ENCODE measurements at regions not wholly inside any gene's neighbourhood (a gene's known extent, or its start where the extent isn't known, plus 50 kb on each side); places are given as distances from the start of the nearest gene placed in this dataset.

DNA sequence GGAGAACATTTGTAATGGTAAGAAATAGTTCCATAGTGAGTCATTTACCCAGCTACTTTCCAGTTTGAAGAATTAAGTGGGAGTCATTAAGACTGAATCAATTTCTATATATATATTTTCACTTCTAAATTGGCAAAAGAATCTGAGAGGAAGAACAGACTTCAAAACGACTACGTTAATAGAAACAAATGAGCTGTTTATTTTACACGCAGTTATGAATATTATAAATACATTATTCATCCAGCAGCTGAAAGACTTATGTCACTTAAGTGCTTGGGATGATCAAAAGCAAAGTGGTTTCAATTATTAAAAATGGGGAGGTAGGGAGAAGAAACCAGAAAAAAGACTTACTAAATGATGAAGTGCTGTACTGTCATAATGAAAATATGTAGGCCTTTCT lies 260.5 kb upstream of the DDX53 start:
- Mint-ChIP-seq H3K9me3 (ENCODE audit: unreplicated experiment) (no peaks in the 10 kb centered on the region), H3K27ac (ENCODE audit: unreplicated experiment) (no peak overlapping the region), H3K4me3 (ENCODE audit: unreplicated experiment) (no peak overlapping the region), H3K36me3 (ENCODE audit: low read depth, unreplicated experiment) (no peaks in the 10 kb centered on the region), H3K4me1 (ENCODE audit: low read depth, unreplicated experiment) (no peaks in the 10 kb centered on the region), H3K27me3 (ENCODE audit: low read depth, unreplicated experiment) (no peaks in the 10 kb centered on the region)
- H3K4me2 ChIP-seq (ENCODE audit: low read length), result no peak overlapping the region
- no peaks in the 10 kb centered on the region for H3K79me2 ChIP-seq (ENCODE audit: insufficient read depth, low read length)
- no peaks in the 10 kb centered on the region for H3K36me3 ChIP-seq (ENCODE audit: insufficient read depth, low read length)
- no peak overlapping the region for H2AFZ ChIP-seq (ENCODE audit: low read depth, low read length)
- no peaks in the 10 kb centered on the region for H4K20me1 ChIP-seq (ENCODE audit: insufficient read depth, low read length)
- H3K27ac ChIP-seq (ENCODE audit: low read depth, low read length), result no peak overlapping the region
- no peaks in the 10 kb centered on the region for H3K9me3 ChIP-seq (ENCODE audit: insufficient read depth, low read depth, low read length)
- FAIRE-seq (no peak), DNase-seq (ENCODE audit: low read depth) (peak; percentile 34)
- no peak for TF ChIP-seq EZH2 (IDR thresholded peaks at IDR 0.05; ENCODE audit: insufficient read depth, low read length)
- TF ChIP-seq, protein P1, sequence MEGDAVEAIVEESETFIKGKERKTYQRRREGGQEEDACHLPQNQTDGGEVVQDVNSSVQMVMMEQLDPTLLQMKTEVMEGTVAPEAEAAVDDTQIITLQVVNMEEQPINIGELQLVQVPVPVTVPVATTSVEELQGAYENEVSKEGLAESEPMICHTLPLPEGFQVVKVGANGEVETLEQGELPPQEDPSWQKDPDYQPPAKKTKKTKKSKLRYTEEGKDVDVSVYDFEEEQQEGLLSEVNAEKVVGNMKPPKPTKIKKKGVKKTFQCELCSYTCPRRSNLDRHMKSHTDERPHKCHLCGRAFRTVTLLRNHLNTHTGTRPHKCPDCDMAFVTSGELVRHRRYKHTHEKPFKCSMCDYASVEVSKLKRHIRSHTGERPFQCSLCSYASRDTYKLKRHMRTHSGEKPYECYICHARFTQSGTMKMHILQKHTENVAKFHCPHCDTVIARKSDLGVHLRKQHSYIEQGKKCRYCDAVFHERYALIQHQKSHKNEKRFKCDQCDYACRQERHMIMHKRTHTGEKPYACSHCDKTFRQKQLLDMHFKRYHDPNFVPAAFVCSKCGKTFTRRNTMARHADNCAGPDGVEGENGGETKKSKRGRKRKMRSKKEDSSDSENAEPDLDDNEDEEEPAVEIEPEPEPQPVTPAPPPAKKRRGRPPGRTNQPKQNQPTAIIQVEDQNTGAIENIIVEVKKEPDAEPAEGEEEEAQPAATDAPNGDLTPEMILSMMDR (IDR thresholded peaks at IDR 0.05; ENCODE audit: insufficient read depth, low read depth, low read length), result no peak
- H3K9ac ChIP-seq (ENCODE audit: low read length), result no peak overlapping the region
- H3K4me1 ChIP-seq (ENCODE audit: insufficient read depth, low read length), result no peaks in the 10 kb centered on the region
- H3K4me3 ChIP-seq (ENCODE audit: insufficient read depth, low read depth, low read length), result no peak overlapping the region
- H3K27me3 ChIP-seq (ENCODE audit: insufficient read depth, low read length), result no peaks in the 10 kb centered on the region

DNA sequence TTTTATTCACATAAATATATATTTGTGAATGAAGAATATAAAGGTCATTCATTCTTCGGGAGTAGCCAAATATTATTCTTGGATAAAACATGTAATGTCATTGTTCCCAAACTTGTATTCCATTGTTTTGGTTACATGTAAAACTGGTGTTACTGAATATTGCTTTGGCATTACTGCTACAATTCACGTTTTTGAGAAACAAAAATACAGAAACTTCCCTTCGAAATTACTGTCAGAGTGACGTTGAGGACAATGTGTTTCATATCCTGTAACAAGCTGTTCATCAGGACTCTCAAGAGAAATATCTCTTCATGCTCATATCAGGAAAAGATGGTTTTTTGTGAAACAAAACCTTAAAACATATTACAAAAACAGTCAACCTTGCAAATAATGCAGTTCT lies 258.9 kb upstream of the DDX53 start:
- no peaks in the 10 kb centered on the region for H4K20me1 ChIP-seq (ENCODE audit: insufficient read depth, low read length)

DNA sequence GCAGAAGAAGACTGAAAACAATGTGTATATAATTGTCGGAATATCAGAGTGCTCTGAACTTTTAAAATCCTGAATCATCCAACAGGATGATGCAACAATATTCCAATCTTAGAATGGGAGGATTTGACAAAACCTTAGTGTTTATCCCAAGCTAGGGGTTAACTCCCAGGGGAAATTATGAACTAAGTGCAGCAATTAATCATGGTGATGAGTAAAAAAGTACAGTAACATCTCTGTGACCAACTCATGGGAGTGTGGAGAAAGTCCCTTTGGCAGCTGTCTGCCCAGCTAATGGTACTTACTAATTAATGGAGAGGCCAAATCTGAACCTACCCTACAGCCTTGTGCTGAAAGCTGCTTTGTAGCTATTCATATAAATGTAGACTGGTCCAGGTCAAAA lies 257.6 kb upstream of the DDX53 start:
- no peaks in the 10 kb centered on the region for H3K36me3 ChIP-seq (ENCODE audit: insufficient read depth, low read length)
- no peak overlapping the region for H3K9ac ChIP-seq (ENCODE audit: low read length)
- no peak overlapping the region for H2AFZ ChIP-seq (ENCODE audit: low read depth, low read length)
- H3K4me2 ChIP-seq (ENCODE audit: low read length), result no peak overlapping the region
- no peaks in the 10 kb centered on the region for H3K79me2 ChIP-seq (ENCODE audit: insufficient read depth, low read length)
- no peak overlapping the region for H3K4me3 Mint-ChIP-seq (ENCODE audit: unreplicated experiment)
- H3K4me3 ChIP-seq (ENCODE audit: insufficient read depth, low read depth, low read length), result no peak overlapping the region
- no peaks in the 10 kb centered on the region for H3K9me3 ChIP-seq (ENCODE audit: insufficient read depth, low read depth, low read length)
- H3K27ac Mint-ChIP-seq (ENCODE audit: unreplicated experiment), result no peak overlapping the region
- DNase-seq (ENCODE audit: low read depth), result peak; percentile 64
- no peaks in the 10 kb centered on the region for H3K9me3 Mint-ChIP-seq (ENCODE audit: unreplicated experiment)
- no peaks in the 10 kb centered on the region for H3K27me3 ChIP-seq (ENCODE audit: insufficient read depth, low read length)
- H3K27me3 Mint-ChIP-seq (ENCODE audit: low read depth, unreplicated experiment), result no peaks in the 10 kb centered on the region
- H3K4me1 Mint-ChIP-seq (ENCODE audit: low read depth, unreplicated experiment), result no peaks in the 10 kb centered on the region
- no peaks in the 10 kb centered on the region for H4K20me1 ChIP-seq (ENCODE audit: insufficient read depth, low read length)
- no peak overlapping the region for H3K27ac ChIP-seq (ENCODE audit: low read depth, low read length)
- no peaks in the 10 kb centered on the region for H3K4me1 ChIP-seq (ENCODE audit: insufficient read depth, low read length)
- TF ChIP-seq EZH2 (IDR thresholded peaks at IDR 0.05; ENCODE audit: insufficient read depth, low read length), result no peak
- TF ChIP-seq, protein P1 (IDR thresholded peaks at IDR 0.05; ENCODE audit: insufficient read depth, low read depth, low read length), result no peak
- peak; percentile 95 for FAIRE-seq
- no peaks in the 10 kb centered on the region for H3K36me3 Mint-ChIP-seq (ENCODE audit: low read depth, unreplicated experiment)

More for the DNA sequence above, 258.9 kb upstream of the DDX53 start:
- Mint-ChIP-seq H3K27ac (ENCODE audit: unreplicated experiment) (no peak overlapping the region), H3K9me3 (ENCODE audit: unreplicated experiment) (no peaks in the 10 kb centered on the region), H3K4me3 (ENCODE audit: unreplicated experiment) (no peak overlapping the region), H3K27me3 (ENCODE audit: low read depth, unreplicated experiment) (no peaks in the 10 kb centered on the region), H3K4me1 (ENCODE audit: low read depth, unreplicated experiment) (no peaks in the 10 kb centered on the region), H3K36me3 (ENCODE audit: low read depth, unreplicated experiment) (no peaks in the 10 kb centered on the region)
- TF ChIP-seq, protein P1 (IDR thresholded peaks at IDR 0.05; ENCODE audit: insufficient read depth, low read depth, low read length), result no peak
- no peak for TF ChIP-seq EZH2 (IDR thresholded peaks at IDR 0.05; ENCODE audit: insufficient read depth, low read length)
- H3K36me3 ChIP-seq (ENCODE audit: insufficient read depth, low read length), result no peaks in the 10 kb centered on the region
- H2AFZ ChIP-seq (ENCODE audit: low read depth, low read length), result no peak overlapping the region
- no peaks in the 10 kb centered on the region for H3K4me1 ChIP-seq (ENCODE audit: insufficient read depth, low read length)
- peak; percentile 74 for FAIRE-seq
- H3K9ac ChIP-seq (ENCODE audit: low read length), result no peak overlapping the region
- no peaks in the 10 kb centered on the region for H3K9me3 ChIP-seq (ENCODE audit: insufficient read depth, low read depth, low read length)
- no peak overlapping the region for H3K4me2 ChIP-seq (ENCODE audit: low read length)
- no peaks in the 10 kb centered on the region for H3K79me2 ChIP-seq (ENCODE audit: insufficient read depth, low read length)
- no peak overlapping the region for H3K27ac ChIP-seq (ENCODE audit: low read depth, low read length)
- no peak for DNase-seq (ENCODE audit: low read depth)
- H3K4me3 ChIP-seq (ENCODE audit: insufficient read depth, low read depth, low read length), result no peak overlapping the region
- no peaks in the 10 kb centered on the region for H3K27me3 ChIP-seq (ENCODE audit: insufficient read depth, low read length)

All from astrocyte (in vitro differentiated cells and primary cell).